HuH-7.5 (cell line): ENCODE measurements at regions not wholly inside any gene's neighbourhood (a gene's known extent, or its start where the extent isn't known, plus 50 kb on each side); places are given as distances from the start of the nearest gene placed in this dataset.
"Not testable (repeated sequence)": the region's sequence is repeated elsewhere in the genome, so short reads cannot be mapped to it uniquely, and the experiment has no call there.

ENCODE experiments used
- DNase-seq: peaks from one replicate; pipeline ENCODE4 v3.0.0; 2011; ENCODE audit warnings: low spot score

- DNase-seq: no peak
Observed at GRCh38 chr6:150683320-150683719, 83.6 kb downstream of the PLEKHG1 start.

- no peak for DNase-seq
Observed at GRCh38 chr6:150684161-150684560, 84.5 kb downstream of the PLEKHG1 start.

GRCh38 chr6:150684714-150685459 is 85.2 kb downstream of the PLEKHG1 start:
- no peak for DNase-seq

- DNase-seq: peak; percentile 41
Observed at GRCh38 chr6:150685860-150686259, 86.2 kb downstream of the PLEKHG1 start.

GRCh38 chr6:150686566-150686965 is 86.9 kb downstream of the PLEKHG1 start:
- no peak for DNase-seq

- DNase-seq: peak; percentile 29
Observed at GRCh38 chr6:150687508-150687907, 87.8 kb downstream of the PLEKHG1 start.

- DNase-seq: no peak
Observed at GRCh38 chr6:150689900-150690590, 90.4 kb downstream of the PLEKHG1 start.

- DNase-seq: no peak
Observed at GRCh38 chr6:150690681-150691080, 91.0 kb downstream of the PLEKHG1 start.

GRCh38 chr6:150691463-150691862 is 91.8 kb downstream of the PLEKHG1 start:
- DNase-seq: no peak

- DNase-seq: no peak
Observed at GRCh38 chr6:150692604-150693003, 92.9 kb downstream of the PLEKHG1 start.

GRCh38 chr6:150694889-150695288 is 95.2 kb downstream of the PLEKHG1 start:
- DNase-seq: no peak

- DNase-seq: no peak
Observed at GRCh38 chr6:150695652-150696051, 96.0 kb downstream of the PLEKHG1 start.

- DNase-seq: no peak
Observed at GRCh38 chr6:150696190-150696589, 96.5 kb downstream of the PLEKHG1 start.

- not testable (repeated sequence) for DNase-seq
Observed at GRCh38 chr6:150696918-150697317, 97.2 kb downstream of the PLEKHG1 start.

- DNase-seq: peak; percentile 60
Observed at GRCh38 chr6:150697515-150697914, 97.8 kb downstream of the PLEKHG1 start.

- DNase-seq: no peak
Observed at GRCh38 chr6:150698391-150698790, 98.7 kb downstream of the PLEKHG1 start.

- DNase-seq: no peak
Observed at GRCh38 chr6:150702675-150703074, 103.0 kb downstream of the PLEKHG1 start.

GRCh38 chr6:150704447-150705192 is 104.9 kb downstream of the PLEKHG1 start:
- no peak for DNase-seq

- DNase-seq: no peak
Observed at GRCh38 chr6:150705392-150705791, 105.7 kb downstream of the PLEKHG1 start.

GRCh38 chr6:150710236-150710635 is 110.6 kb downstream of the PLEKHG1 start:
- no peak for DNase-seq

GRCh38 chr6:150711061-150711460 is 111.4 kb downstream of the PLEKHG1 start:
- DNase-seq: no peak

GRCh38 chr6:150711584-150712504 is 112.2 kb downstream of the PLEKHG1 start:
- no peak for DNase-seq
